Neuronal stem cell (in vitro differentiated cells): ENCODE measurements at regions not wholly inside any gene's neighbourhood (a gene's known extent, or its start where the extent isn't known, plus 50 kb on each side); places are given as distances from the start of the nearest gene placed in this dataset.

ENCODE experiments used
- DNase-seq: peaks from one replicate; pipeline ENCODE4 v3.0.0-alpha.2; 2013; ENCODE audit warnings: low spot score
- H2AFZ ChIP-seq: one replicate; pipeline ENCODE4 v1.6.1; 2013; ENCODE audit warnings: mild to moderate bottlenecking, low read length, inconsistent platforms
- H2AK5ac ChIP-seq: 2 replicates; pipeline ENCODE4 v1.6.1; 2013; ENCODE audit warnings: low read depth, mild to moderate bottlenecking, inconsistent platforms, low read length, moderate library complexity, mixed read lengths
- H2BK120ac ChIP-seq: 2 replicates; pipeline ENCODE4 v1.6.1; 2013; ENCODE audit warnings: low read depth, mild to moderate bottlenecking, inconsistent platforms, low read length, moderate library complexity, mixed read lengths
- H2BK12ac ChIP-seq: one replicate; pipeline ENCODE4 v1.6.1; 2013; ENCODE audit warnings: low read length, inconsistent platforms
- H2BK15ac ChIP-seq: 2 replicates; pipeline ENCODE4 v1.6.1; 2013; ENCODE audit warnings: mild to moderate bottlenecking, low read length, inconsistent platforms, mixed read lengths
- H2BK5ac ChIP-seq: one replicate; pipeline ENCODE4 v1.6.1; 2013; ENCODE audit warnings: inconsistent platforms, mild to moderate bottlenecking, low read length, moderate library complexity
- H3K14ac ChIP-seq: one replicate; pipeline ENCODE4 v1.6.1; 2013; ENCODE audit warnings: low read length, inconsistent platforms
- H3K18ac ChIP-seq: 2 replicates; pipeline ENCODE4 v1.6.1; 2013; ENCODE audit warnings: low read length, inconsistent platforms
- H3K23ac ChIP-seq: 2 replicates; pipeline ENCODE4 v1.6.1; 2013; ENCODE audit warnings: low read depth, mild to moderate bottlenecking, mixed read lengths, low read length, inconsistent platforms; ENCODE audit not compliant: poor library complexity
- H3K27ac ChIP-seq: replicated peaks from 3 replicates; pipeline ENCODE4 v1.5.1; 2013; ENCODE audit warnings: low read length, inconsistent platforms
- H3K27me3 ChIP-seq, 3 experiments: 2 replicates each; pipeline ENCODE4 v1.6.1; 2013; ENCODE audit warnings: low read length in 3 of 3, mild to moderate bottlenecking in 2 of 3, inconsistent platforms in 1 of 3, low read depth in 1 of 3, mixed read lengths in 1 of 3, moderate library complexity in 1 of 3; ENCODE audit not compliant: control insufficient read depth in 3 of 3, insufficient read depth in 3 of 3
- H3K36me3 ChIP-seq, 2 donors: replicated peaks in 1 of 2; 2 replicates each; pipeline ENCODE4 v1.6.1; 2013; ENCODE audit warnings: low read length in 2 of 2; ENCODE audit not compliant: control insufficient read depth in 2 of 2, insufficient read depth in 2 of 2
- H3K4ac ChIP-seq: 2 replicates; pipeline ENCODE4 v1.6.1; 2013; ENCODE audit warnings: inconsistent platforms, mild to moderate bottlenecking, low read length, moderate library complexity
- H3K4me1 ChIP-seq, 2 donors: 1 replicate in 1 of 2; 2 replicates in 1 of 2; pipeline ENCODE4 v1.6.1; 2013; ENCODE audit warnings: low read length in 2 of 2, low read depth in 1 of 2; ENCODE audit not compliant: control insufficient read depth in 2 of 2, insufficient read depth in 1 of 2
- H3K4me2 ChIP-seq: one replicate; pipeline ENCODE4 v1.6.1; 2013; ENCODE audit warnings: mild to moderate bottlenecking, low read length, inconsistent platforms; ENCODE audit not compliant: insufficient read depth, poor library complexity, severe bottlenecking
- H3K4me3 ChIP-seq, 2 donors: 2 replicates each; pipeline ENCODE4 v1.5.1; 2013; ENCODE audit warnings: low read length in 2 of 2, mild to moderate bottlenecking in 2 of 2, inconsistent platforms in 1 of 2, moderate library complexity in 1 of 2
- H3K79me1 ChIP-seq: one replicate; pipeline ENCODE4 v1.6.1; 2013; ENCODE audit warnings: low read depth, mild to moderate bottlenecking, inconsistent platforms, low read length, moderate library complexity
- H3K9ac ChIP-seq: one replicate; pipeline ENCODE4 v1.6.1; 2013; ENCODE audit warnings: mild to moderate bottlenecking, low read depth, low read length, inconsistent platforms; ENCODE audit not compliant: poor library complexity
- H3K9me3 ChIP-seq, 2 donors: replicated peaks in 1 of 2; 2 replicates each; pipeline versions ENCODE3 to v1.6.1; 2013; ENCODE audit warnings: low read length in 2 of 2, mild to moderate bottlenecking in 2 of 2, inconsistent platforms in 1 of 2, low read depth in 1 of 2, mixed read lengths in 1 of 2, moderate library complexity in 1 of 2; ENCODE audit not compliant: control insufficient read depth in 2 of 2, insufficient read depth in 1 of 2
- H4K8ac ChIP-seq: one replicate; pipeline ENCODE4 v1.6.1; 2013; ENCODE audit warnings: low read depth, mild to moderate bottlenecking, inconsistent platforms, low read length, moderate library complexity
- H4K91ac ChIP-seq: one replicate; pipeline ENCODE4 v1.6.1; 2013; ENCODE audit warnings: low read length, low read depth, mild to moderate bottlenecking, inconsistent platforms; ENCODE audit not compliant: poor library complexity
- WGBS, 2 donors: extraction: QIAGEN DNeasy Blood & Tissue Kit; methylation state at CpG; one replicate each; pipeline ENCODE4 v1.1.7; 2013; ENCODE audit warnings: missing lambda C conversion rate in 2 of 2, mixed read lengths in 1 of 2; ENCODE audit not compliant: insufficient read length in 2 of 2, insufficient replicate concordance in 1 of 2; ENCODE audit errors: extremely low coverage in 2 of 2; 5-methylcytosine and 5-hydroxymethylcytosine counted together

- Histone ChIP-seq H3K23ac (no peak overlapping the region), H3K36me3 (no peaks in the 10 kb centered on the region), H2AFZ (no peak overlapping the region), H4K8ac (no peak overlapping the region), H3K4ac (no peak overlapping the region), H3K9ac (no peak overlapping the region), H3K4me1 (peaks cover 0 to 4% of the 10 kb centered on the region in 2 donors), H3K9me3 (no peaks in the 10 kb centered on the region), H3K14ac (no peak overlapping the region), H3K79me1 (no peaks in the 10 kb centered on the region), H3K4me2 (no peak overlapping the region), H2BK5ac (no peak overlapping the region), H2BK120ac (no peak overlapping the region), H3K18ac (no peak overlapping the region), H4K91ac (no peak overlapping the region), H2BK15ac (no peak overlapping the region), H3K4me3 (no peak overlapping the region), H3K27ac (no peak overlapping the region), H2BK12ac (no peak overlapping the region), H3K27me3 (peaks cover 0 to 53% (median 0%) of the 10 kb centered on the region in 3 experiments), H2AK5ac (no peak overlapping the region)
- no CpG with 5 or more reads among the region's 3 CpGs for WGBS, 2 donors
- DNase-seq = no peak
These were observed 243.9 kb downstream of the SNX10 start for GRCh38 chr7:26535483-26536007.

- H2BK5ac ChIP-seq = no peak overlapping the region
- no peak overlapping the region for H3K27ac ChIP-seq
- DNase-seq = no peak
- no peaks in the 10 kb centered on the region for H3K9me3 ChIP-seq
- H2BK15ac ChIP-seq = no peak overlapping the region
- H2BK12ac ChIP-seq = no peak overlapping the region
- H4K8ac ChIP-seq = no peak overlapping the region
- H3K4me2 ChIP-seq = no peak overlapping the region
- H3K18ac ChIP-seq = no peak overlapping the region
- H2BK120ac ChIP-seq = no peak overlapping the region
- no peaks in the 10 kb centered on the region for H3K79me1 ChIP-seq
- H3K23ac ChIP-seq = no peak overlapping the region
- no peak overlapping the region for H3K14ac ChIP-seq
- no peak overlapping the region for H2AFZ ChIP-seq
- no peak overlapping the region for H3K9ac ChIP-seq
- no peak overlapping the region for H3K4me3 ChIP-seq
- H3K27me3 ChIP-seq = peaks cover 0 to 51% (median 0%) of the 10 kb centered on the region in 3 experiments
- no peak overlapping the region for H3K4ac ChIP-seq
- H2AK5ac ChIP-seq = no peak overlapping the region
- no peaks in the 10 kb centered on the region for H3K36me3 ChIP-seq
- no peak overlapping the region for H4K91ac ChIP-seq
- H3K4me1 ChIP-seq = peaks cover 0 to 4% of the 10 kb centered on the region in 2 donors
- no CpG with 5 or more reads among the region's 7 CpGs for WGBS, 2 donors
These were observed 246.6 kb downstream of the SNX10 start for GRCh38 chr7:26538216-26538615.

GRCh38 chr7:26538689-26539088 lies 247.0 kb downstream of the SNX10 start:
- H3K14ac ChIP-seq = no peak overlapping the region
- no CpG with 5 or more reads among the region's 3 CpGs for WGBS, 2 donors
- no peak overlapping the region for H3K9ac ChIP-seq
- no peak overlapping the region for H2AK5ac ChIP-seq
- no peak overlapping the region for H2AFZ ChIP-seq
- no peak for DNase-seq
- no peak overlapping the region for H2BK15ac ChIP-seq
- H3K4me2 ChIP-seq = no peak overlapping the region
- no peak overlapping the region for H2BK5ac ChIP-seq
- no peak overlapping the region for H2BK120ac ChIP-seq
- no peaks in the 10 kb centered on the region for H3K9me3 ChIP-seq
- no peaks in the 10 kb centered on the region for H3K36me3 ChIP-seq
- no peak overlapping the region for H4K91ac ChIP-seq
- H3K23ac ChIP-seq = no peak overlapping the region
- no peak overlapping the region for H4K8ac ChIP-seq
- no peak overlapping the region for H2BK12ac ChIP-seq
- H3K4me1 ChIP-seq = peaks cover 0 to 4% of the 10 kb centered on the region in 2 donors
- H3K79me1 ChIP-seq = no peaks in the 10 kb centered on the region
- H3K27ac ChIP-seq = no peak overlapping the region
- H3K18ac ChIP-seq = no peak overlapping the region
- H3K4ac ChIP-seq = no peak overlapping the region
- peaks cover 0 to 50% (median 0%) of the 10 kb centered on the region in 3 experiments for H3K27me3 ChIP-seq
- no peak overlapping the region for H3K4me3 ChIP-seq

GRCh38 chr7:26543340-26543739 lies 251.7 kb downstream of the SNX10 start:
- peaks cover 0 to 2% of the 10 kb centered on the region in 2 donors for H3K4me1 ChIP-seq

More at GRCh38 chr7:26543340-26543739, 251.7 kb downstream of the SNX10 start:
- Histone ChIP-seq H3K14ac (no peak overlapping the region), H2AFZ (no peak overlapping the region), H2AK5ac (no peak overlapping the region), H3K4me3 (no peak overlapping the region), H3K4ac (no peak overlapping the region), H3K18ac (no peak overlapping the region), H3K9ac (no peak overlapping the region), H3K4me2 (no peak overlapping the region), H3K9me3 (no peaks in the 10 kb centered on the region), H2BK15ac (no peak overlapping the region), H3K36me3 (no peaks in the 10 kb centered on the region), H3K79me1 (no peaks in the 10 kb centered on the region), H4K8ac (no peak overlapping the region), H4K91ac (no peak overlapping the region), H2BK5ac (no peak overlapping the region), H3K27ac (no peak overlapping the region), H3K27me3 (peaks cover 0 to 19% (median 0%) of the 10 kb centered on the region in 3 experiments), H2BK12ac (no peak overlapping the region), H2BK120ac (no peak overlapping the region), H3K23ac (no peak overlapping the region)
- no peak for DNase-seq
- WGBS, 2 donors = no CpG with 5 or more reads among the region's 10 CpGs
